NT2/D1 (cell line): ENCODE measurements at regions not wholly inside any gene's neighbourhood (a gene's known extent, or its start where the extent isn't known, plus 50 kb on each side); places are given as distances from the start of the nearest gene placed in this dataset.

Source experiments
- SUZ12 ChIP-seq: IDR thresholded peaks from 2 replicates; pipeline ENCODE4 v1.6.1; 2011; ENCODE audit not compliant: insufficient read length, insufficient read depth; ENCODE audit errors: extremely low read depth
- YY1 ChIP-seq: IDR thresholded peaks from 2 replicates; pipeline ENCODE4 v1.6.1; 2011; ENCODE audit not compliant: insufficient read length, insufficient read depth
- ZNF274 ChIP-seq: IDR thresholded peaks from 2 replicates; pipeline ENCODE4 v1.6.1; 2011; ENCODE audit warnings: mild to moderate bottlenecking, low read depth, low read length

GRCh38 chr13:110067355-110068175, 239.4 kb downstream of the COL4A1 start:
- no peak for TF ChIP-seq YY1
- no peak for TF ChIP-seq ZNF274
- TF ChIP-seq SUZ12: no peak
